HCT116 (cell line): ENCODE measurements at regions not wholly inside any gene's neighbourhood (a gene's known extent, or its start where the extent isn't known, plus 50 kb on each side); places are given as distances from the start of the nearest gene placed in this dataset.

ENCODE experiments used
- CTCF ChIP-seq, 3 experiments: fragments of 200-600 bp in 1 of 3; sonication (generic) in 1 of 3; IDR thresholded peaks in 2 of 3; conservative IDR thresholded peaks in 1 of 3; 2 replicates each; pipeline ENCODE4 v1.5.1; 2012 to 2017; ENCODE audit warnings: low read depth in 2 of 3, low read length in 2 of 3, antibody characterized with exemption in 1 of 3, borderline replicate concordance in 1 of 3, control low read depth in 1 of 3, mild to moderate bottlenecking in 1 of 3, mixed read lengths in 1 of 3, mixed run types in 1 of 3, moderate library complexity in 1 of 3; ENCODE audit not compliant: insufficient read depth in 1 of 3
- ELF1 ChIP-seq: IDR thresholded peaks from 2 replicates; pipeline ENCODE4 v1.6.1; 2012; ENCODE audit warnings: low read depth, borderline replicate concordance
- EZH2 ChIP-seq: fragments of 200-600 bp; sonication (generic); IDR thresholded peaks from 2 replicates; pipeline ENCODE4 v1.6.1; 2017; ENCODE audit warnings: antibody characterized with exemption, mixed run types
- EZH2phosphoT487 ChIP-seq: fragments of 200-600 bp; IDR thresholded peaks from 2 replicates; pipeline ENCODE4 v1.6.1; 2018; ENCODE audit warnings: antibody characterized with exemption, borderline replicate concordance
- POLR2A ChIP-seq: IDR thresholded peaks from 2 replicates; pipeline ENCODE4 v1.7.0; 2011; ENCODE audit warnings: borderline replicate concordance; ENCODE audit not compliant: insufficient read depth, insufficient read length; ENCODE audit errors: extremely low read depth
- POLR2AphosphoS5 ChIP-seq: IDR thresholded peaks from 2 replicates; pipeline ENCODE4 v1.6.1; 2011; ENCODE audit warnings: mild to moderate bottlenecking, low read depth, low read length, moderate library complexity
- RAD21 ChIP-seq: IDR thresholded peaks from 2 replicates; pipeline ENCODE4 v1.6.1; 2012; ENCODE audit warnings: low read depth, mild to moderate bottlenecking
- SP1 ChIP-seq: IDR thresholded peaks from 2 replicates; pipeline ENCODE4 v1.6.1; 2012; ENCODE audit warnings: low read depth
- SRF ChIP-seq: IDR thresholded peaks from 2 replicates; pipeline ENCODE4 v1.6.1; 2012; ENCODE audit warnings: low read depth

DNA sequence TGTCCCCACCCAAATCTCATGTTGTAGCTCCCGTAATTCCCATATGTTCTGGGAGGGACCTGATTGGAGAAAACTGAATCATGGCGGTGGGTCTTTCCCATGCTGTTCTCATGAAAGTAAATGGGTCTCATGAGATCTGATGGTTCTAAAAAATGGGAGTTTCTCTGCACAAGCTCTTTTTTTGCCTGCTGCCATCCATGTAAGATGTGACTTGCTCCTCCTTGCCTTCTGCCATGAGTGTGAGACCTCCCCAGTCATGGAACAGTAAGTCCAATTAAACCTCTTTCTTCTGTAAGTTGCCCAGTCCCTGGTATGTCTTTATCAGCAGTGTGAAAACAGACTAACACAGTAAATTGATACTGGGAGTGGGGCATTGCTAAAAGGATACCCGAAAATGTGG is 1218.4 kb upstream of the CITED2 start:
- TF ChIP-seq CTCF (IDR thresholded peaks at IDR 0.05 in 2 of 3, conservative IDR thresholded peaks at IDR 0.05 in 1 of 3; ENCODE audit: borderline replicate concordance in 1 of 3, insufficient read depth in 1 of 3, low read depth in 2 of 3, low read length in 2 of 3) (no peak), EZH2 (no peak), EZH2phosphoT487 (no peak), SRF (no peak), RAD21 (no peak), ELF1 (no peak), SP1 (no peak), POLR2A (no peak), POLR2AphosphoS5 (no peak)
